ENCODE measurements at regions not wholly inside any gene's neighbourhood (a gene's known extent, or its start where the extent isn't known, plus 50 kb on each side); places are given as distances from the start of the nearest gene placed in this dataset.

DNA sequence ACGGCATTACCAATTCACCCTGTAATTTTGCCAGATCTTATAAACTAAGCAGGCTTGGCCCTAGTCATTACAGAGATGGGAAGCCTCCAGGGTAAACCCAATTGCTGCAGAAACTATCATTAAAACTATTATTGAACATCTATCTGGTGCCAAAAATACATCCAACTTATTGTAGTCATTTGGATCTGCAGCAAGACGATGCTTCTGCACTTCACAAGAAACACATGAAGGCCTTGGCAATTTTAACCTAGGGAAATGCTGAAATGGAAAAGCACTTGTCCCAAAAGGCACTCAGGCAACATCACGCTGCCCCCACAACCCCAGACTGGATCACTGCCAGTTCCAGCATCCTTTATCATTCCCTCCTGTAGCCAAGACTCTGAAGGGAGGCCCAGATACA, 85.3 kb upstream of the ACVR2A start:
- Histone ChIP-seq H3K9me3 (replicated peaks in 1 of 3) (no peaks in the 10 kb centered on the region), H3K4me3 (no peak overlapping the region), H3K36me3 (replicated peaks in 1 of 2) (no peaks in the 10 kb centered on the region), H3K27ac (no peak overlapping the region), H3K27me3 (no peaks in the 10 kb centered on the region), H3K4me1 (replicated peaks in 1 of 2) (no peaks in the 10 kb centered on the region)
- 54 to 85% (median 67%) methylated on average over 3 of the region's 3 CpGs for WGBS, 4 donors
- no peak for TF ChIP-seq CTCF (IDR thresholded peaks at IDR 0.05)
- TF ChIP-seq POLR2A (IDR thresholded peaks at IDR 0.05) = no peak
- intact Hi-C loops (cut with DNase I) = no loop called here
- no peak for DNase-seq

- no peak for DNase-seq
- H3K9me3 ChIP-seq (replicated peaks in 1 of 3) = no peaks in the 10 kb centered on the region
- intact Hi-C loops (cut with DNase I) = no loop called here
- no peak for TF ChIP-seq CTCF (IDR thresholded peaks at IDR 0.05)
- no peaks in the 10 kb centered on the region for H3K36me3 ChIP-seq (replicated peaks in 1 of 2)
- no peak overlapping the region for H3K27ac ChIP-seq
- no peaks in the 10 kb centered on the region for H3K27me3 ChIP-seq
- no peaks in the 10 kb centered on the region for H3K4me1 ChIP-seq (replicated peaks in 1 of 2)
- 70 to 81% (median 77%) methylated on average over 2 of the region's 2 CpGs for WGBS, 4 donors
- no peak overlapping the region for H3K4me3 ChIP-seq
These were observed 86.0 kb upstream of the ACVR2A start for GRCh38 chr2:147758821-147759220.

- no peaks in the 10 kb centered on the region for H3K4me1 ChIP-seq (replicated peaks in 1 of 2)
These were observed 88.8 kb upstream of the ACVR2A start for GRCh38 chr2:147756069-147756468.

DNA sequence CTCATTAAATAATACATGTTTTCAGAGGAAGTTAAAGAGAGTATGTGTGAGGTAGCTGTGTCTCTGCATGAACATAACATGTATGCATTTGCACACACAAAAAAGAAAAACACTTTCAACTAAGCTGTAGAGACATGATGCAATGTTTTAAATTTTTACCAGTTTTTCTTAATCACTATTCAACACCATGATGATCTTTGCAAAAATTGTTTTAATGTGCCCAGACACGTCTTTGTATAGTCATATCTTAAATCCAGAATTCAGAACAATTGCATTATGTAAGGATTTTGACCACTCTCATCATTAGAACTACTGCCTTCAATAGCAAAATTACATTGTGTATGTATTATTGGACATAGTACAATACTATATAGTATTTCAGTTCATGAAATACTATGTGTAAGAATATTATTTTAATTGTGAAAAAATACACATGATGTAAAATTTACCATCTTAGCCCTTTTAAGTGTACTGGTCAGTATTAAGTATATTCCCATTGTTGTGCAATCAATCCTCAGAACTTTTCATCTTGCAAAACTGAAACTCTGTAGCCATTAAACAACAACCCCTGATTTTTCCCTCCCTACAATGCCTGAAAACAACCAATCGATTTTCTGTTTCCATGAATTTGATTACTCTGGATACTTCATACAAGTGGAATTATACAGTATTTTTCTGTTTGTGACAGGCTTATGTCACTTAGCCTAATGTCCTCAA, 104.5 kb upstream of the ACVR2A start:
- no peaks in the 10 kb centered on the region for H3K27me3 ChIP-seq
- DNase-seq = no peak
- intact Hi-C loops (cut with DNase I) = no loop called here
- no peak overlapping the region for H3K27ac ChIP-seq
- H3K4me1 ChIP-seq (replicated peaks in 1 of 2) = peaks cover 0 to 8% of the 10 kb centered on the region in 2 donors
- no peaks in the 10 kb centered on the region for H3K9me3 ChIP-seq (replicated peaks in 1 of 3)
- no peaks in the 10 kb centered on the region for H3K36me3 ChIP-seq (replicated peaks in 1 of 2)
- H3K4me3 ChIP-seq = no peak overlapping the region
- TF ChIP-seq CTCF (IDR thresholded peaks at IDR 0.05) (no peak), POLR2A (IDR thresholded peaks at IDR 0.05) (no peak)
- 74 to 82% (median 76%) methylated on average over 2 of the region's 2 CpGs for WGBS, 4 donors

More at GRCh38 chr2:147756069-147756468, 88.8 kb upstream of the ACVR2A start:
- DNase-seq = no peak
- Histone ChIP-seq H3K27ac (no peak overlapping the region), H3K27me3 (no peaks in the 10 kb centered on the region), H3K9me3 (replicated peaks in 1 of 3) (no peaks in the 10 kb centered on the region), H3K4me3 (no peak overlapping the region), H3K36me3 (replicated peaks in 1 of 2) (no peaks in the 10 kb centered on the region)
- no peak for TF ChIP-seq POLR2A (IDR thresholded peaks at IDR 0.05)
- WGBS, 4 donors = 40 to 72% (median 64%) methylated on average over 1 to 2 of the region's 2 CpGs
- intact Hi-C loops (cut with DNase I) = no loop called here

GRCh38 chr2:147739508-147739907, 105.3 kb upstream of the ACVR2A start:
- Histone ChIP-seq H3K27me3 (no peaks in the 10 kb centered on the region), H3K27ac (no peak overlapping the region), H3K9me3 (replicated peaks in 1 of 3) (no peaks in the 10 kb centered on the region), H3K4me3 (no peak overlapping the region), H3K36me3 (replicated peaks in 1 of 2) (no peaks in the 10 kb centered on the region), H3K4me1 (replicated peaks in 1 of 2) (peaks cover 0 to 8% of the 10 kb centered on the region in 2 donors)
- intact Hi-C loops (cut with DNase I) = no loop called here
- WGBS, 4 donors = 47 to 85% (median 57%) methylated on average over 3 of the region's 3 CpGs
- DNase-seq = no peak
- no peak for TF ChIP-seq CTCF (IDR thresholded peaks at IDR 0.05)
- no peak for TF ChIP-seq POLR2A (IDR thresholded peaks at IDR 0.05)
